GM21360 (cell line): ENCODE measurements at regions not wholly inside any gene's neighbourhood (a gene's known extent, or its start where the extent isn't known, plus 50 kb on each side); places are given as distances from the start of the nearest gene placed in this dataset.

Experiments used
- ATAC-seq: cut with Tn5 transposase; IDR thresholded peaks from one replicate; pipeline ENCODE4 v1.9.1; 2021; ENCODE audit warnings: mild to moderate bottlenecking, moderate library complexity; ENCODE audit not compliant: unreplicated experiment

DNA sequence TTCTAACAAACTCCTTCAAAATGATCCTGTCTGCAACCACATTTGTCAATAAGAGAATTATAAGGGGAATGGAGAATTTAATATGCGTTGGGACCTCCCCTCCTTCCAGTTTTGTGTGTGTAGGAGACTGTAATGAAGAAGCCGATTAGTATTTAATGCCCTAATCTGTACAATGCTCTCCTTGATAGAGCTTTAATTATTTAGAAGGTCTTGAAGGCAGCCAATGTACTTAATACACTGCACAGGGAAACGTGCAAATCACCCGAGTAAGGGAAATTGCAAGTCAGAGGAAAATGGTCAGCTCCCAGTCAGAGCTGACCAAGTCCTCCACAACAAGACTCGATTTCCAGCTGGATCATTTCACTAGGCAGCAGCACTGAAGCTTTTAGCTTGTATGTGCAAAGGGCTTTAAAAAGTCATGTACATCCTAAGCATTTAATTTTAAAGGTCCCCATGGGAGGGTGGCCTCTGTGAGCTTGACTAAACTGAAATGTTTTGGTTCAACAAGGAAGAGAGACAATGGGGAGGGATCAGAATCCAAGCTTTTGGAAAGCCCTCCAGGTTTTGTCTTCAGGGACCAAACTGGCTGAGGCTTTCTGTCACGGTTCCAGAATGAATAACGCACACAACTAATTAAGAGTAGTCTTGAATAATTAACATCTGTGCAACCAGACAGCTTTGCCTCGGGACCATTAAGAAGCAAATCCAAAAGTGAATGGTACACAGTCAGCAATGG, 159.8 kb upstream of the MITF start:
- ATAC-seq: no peak

DNA sequence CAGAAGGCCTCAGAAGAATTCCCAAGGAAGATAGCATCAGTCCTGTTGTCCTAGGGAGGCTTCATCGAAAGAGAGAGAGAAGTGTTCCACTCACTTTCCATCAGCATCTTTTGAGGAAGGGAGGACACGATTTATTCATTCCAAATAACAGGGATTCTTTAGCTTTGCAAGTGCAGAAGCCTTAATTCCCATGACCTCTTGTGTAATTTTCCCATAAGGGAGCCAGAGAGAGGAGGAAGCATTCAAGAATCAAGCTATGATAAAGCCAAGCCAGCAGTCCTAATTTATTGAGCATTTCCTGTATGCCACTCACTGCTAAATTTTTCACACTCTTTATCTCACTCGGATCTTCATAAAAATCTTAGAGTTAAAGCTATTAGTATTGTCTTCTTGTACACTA, 169.7 kb upstream of the MITF start:
- ATAC-seq: no peak

DNA sequence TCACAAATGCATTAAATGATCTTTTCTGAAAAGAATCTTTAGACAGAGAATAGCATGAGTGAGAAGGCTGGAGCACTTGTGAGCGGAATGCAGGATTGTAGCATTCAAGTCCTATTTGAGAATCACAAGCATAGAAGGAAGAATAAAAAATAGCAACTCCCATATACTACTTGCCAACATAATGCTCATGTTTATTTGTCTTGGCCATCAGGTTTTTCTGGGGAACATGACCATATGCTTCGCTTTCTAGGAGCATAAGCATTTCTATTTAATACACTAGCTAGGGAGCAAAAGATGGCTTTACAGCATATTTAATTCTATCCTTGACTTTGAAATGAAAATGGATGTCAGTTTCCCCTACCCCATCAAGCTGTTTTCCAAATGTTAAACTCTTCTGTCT, 170.3 kb upstream of the MITF start:
- no peak for ATAC-seq

GRCh38 chr3:69568458-69568857, 170.8 kb upstream of the MITF start:
- no peak for ATAC-seq

DNA sequence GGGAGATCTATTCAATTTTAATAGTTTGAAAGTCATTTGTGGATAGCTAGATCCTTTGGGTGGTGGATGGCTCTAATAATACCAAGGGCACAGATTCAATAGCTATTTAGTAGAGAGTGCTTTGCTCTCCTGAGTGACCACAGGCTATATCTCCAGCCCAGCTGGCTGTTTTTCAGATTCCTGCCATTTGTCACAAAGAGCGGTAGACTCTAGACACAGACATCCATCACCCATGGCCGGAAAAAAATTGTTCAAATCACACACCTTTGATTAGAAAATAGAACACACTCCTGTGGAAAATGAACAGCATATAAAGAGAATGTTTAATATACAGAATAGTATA, 171.6 kb upstream of the MITF start:
- no peak for ATAC-seq

GRCh38 chr3:69567023-69567709, 172.1 kb upstream of the MITF start:
- ATAC-seq: no peak

DNA sequence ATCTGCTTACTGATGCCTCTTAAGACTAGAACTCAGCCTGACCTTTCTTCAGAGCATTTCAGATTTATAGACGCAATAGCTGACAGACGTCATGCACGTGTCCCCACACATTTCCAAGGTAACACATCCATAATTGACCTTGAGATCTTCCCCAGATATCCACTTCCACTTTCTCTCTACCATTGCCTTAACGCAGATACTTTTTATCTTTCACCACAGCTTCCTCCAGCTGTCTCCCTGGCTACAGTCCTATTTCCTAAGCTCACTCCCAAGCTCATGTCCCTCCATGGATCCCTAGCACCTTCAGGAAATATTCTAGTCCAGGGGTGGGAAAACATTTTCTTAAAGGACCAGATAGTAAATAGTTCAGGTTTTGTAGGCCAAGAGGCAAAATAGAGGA, 173.0 kb upstream of the MITF start:
- ATAC-seq: no peak

DNA sequence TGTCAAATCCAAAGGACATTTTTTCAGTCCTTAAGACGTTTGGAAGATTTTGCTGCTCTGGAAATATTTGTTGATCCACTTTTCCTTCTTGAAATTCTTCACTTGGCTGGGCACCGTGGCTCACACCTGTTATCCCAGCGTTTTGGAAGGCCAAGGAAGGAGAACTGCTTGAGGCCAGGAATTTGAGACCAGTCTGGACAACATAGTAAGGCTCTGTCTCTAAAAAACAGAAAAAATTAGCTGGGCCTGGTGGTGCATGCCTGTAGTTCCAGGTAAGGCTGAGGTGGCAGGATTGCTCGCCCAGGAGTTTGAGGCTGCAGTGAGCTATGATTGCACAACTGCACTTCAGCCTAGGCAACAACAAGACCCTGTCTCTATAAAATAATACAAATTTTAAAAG, 173.9 kb upstream of the MITF start:
- no peak for ATAC-seq

DNA sequence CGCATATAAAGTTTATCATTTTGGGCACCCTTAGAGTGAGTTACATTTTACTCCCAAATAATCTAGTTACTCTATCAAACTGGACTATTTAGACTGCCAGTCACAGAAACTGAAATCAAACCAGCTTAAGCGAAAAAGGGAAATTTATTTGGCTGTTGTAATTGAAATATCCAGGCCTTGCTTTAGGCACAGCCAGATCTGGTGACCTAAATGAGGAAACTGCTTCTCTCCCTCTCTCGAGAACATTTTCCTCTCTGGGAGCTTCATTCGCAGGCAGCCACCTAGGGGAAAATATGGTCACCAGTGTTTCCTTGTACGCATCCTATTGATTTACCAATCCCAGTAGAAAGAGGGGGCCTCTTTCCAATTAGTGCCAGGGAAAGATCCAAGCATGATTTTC, 175.3 kb upstream of the MITF start:
- no peak for ATAC-seq

DNA sequence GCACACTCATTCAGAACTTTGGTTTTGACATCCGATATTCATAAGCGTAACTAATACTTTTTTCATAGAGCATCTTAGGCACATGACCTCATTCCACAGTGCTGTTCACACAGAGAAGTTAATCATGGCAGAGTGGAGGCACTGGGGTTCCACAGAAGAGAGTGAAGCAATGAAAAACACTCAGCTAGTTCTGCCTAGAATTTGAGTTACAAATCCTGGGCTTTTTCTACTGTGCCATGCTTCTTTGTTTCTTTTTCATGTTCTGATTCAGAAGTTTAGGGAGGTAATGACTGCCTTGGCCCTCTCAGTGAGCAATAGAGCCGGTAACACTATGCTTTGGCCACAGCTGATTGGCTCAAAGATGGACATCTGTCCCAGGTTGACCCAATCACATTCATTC, 176.1 kb upstream of the MITF start:
- ATAC-seq: no peak

DNA sequence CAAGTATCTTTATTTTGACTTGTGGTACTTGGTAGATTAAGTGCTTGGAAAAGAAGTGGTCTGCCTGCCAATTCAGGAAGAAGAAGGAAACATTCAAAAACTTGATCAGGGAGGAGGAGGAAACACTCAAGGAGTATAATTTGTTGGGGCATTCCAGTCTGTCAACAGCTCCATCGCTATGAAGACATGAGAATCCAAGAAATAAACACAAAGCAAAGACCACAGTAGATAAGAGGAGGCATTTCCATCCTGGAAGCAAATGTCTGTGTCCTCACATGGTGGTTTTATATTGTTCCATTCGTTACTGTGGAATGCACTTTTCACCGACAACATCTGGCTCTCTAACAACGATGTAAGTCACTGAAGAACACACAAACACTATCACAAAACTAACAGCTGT, 176.1 kb upstream of the FRMD4B start:
- no peak for ATAC-seq

DNA sequence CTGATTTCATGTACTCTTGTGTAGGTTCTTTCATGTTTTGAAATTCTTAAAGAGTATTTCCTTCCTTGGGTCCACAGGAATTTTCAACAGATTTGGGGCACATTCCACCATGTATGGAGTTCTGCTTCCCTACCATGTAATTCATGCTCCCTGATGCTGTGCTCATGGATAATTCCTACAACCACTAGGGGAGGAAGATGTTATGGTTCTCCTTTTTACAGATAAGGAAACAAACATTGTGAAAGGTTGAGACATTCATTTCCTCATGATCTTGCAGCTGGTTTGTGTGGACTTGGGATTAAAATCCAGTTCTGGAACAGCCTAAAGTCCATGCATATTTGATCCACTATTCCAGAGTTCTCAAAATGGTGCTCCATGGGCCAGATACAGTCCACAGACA, 174.9 kb upstream of the FRMD4B start:
- no peak for ATAC-seq

DNA sequence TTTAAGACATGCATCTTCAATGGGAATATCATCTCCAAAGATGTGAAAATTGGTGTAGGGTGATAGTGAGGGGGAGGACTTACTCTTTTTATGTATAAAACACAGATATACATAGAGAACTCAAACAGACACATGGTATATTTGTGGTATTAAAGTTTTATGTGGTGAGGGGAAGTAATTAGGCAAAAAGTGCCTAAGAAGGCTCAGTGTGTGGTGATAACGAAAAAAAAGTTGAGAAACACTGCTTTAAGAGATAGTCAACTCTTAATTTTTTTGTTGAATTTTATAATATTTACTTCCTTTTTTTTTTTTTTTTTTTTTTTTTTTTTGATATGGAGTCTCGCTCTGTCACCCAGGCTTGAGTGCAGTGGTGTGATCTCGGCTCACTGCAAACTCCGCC, 174.2 kb upstream of the FRMD4B start:
- ATAC-seq: no peak

DNA sequence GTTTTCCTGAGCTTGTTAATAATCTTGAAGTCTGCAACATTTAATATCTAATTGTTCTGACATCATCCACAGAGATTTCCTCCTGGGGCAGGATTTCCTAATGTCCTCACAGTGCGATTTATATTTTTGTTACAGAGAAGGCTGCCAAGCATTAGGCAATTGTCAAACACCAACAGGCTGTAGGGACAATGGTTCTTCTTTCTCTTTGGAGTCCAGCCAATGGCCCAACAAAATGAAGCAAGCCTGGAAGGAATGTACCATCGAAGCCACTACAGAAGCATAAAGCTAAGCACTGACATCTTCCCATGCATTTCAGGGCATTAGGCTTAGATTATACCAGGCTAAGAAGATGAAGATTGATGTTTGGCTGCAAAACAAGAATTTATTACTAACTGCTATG, 173.0 kb upstream of the FRMD4B start:
- no peak for ATAC-seq

GRCh38 chr3:69554576-69554975, 168.7 kb upstream of the FRMD4B start:
- no peak for ATAC-seq

DNA sequence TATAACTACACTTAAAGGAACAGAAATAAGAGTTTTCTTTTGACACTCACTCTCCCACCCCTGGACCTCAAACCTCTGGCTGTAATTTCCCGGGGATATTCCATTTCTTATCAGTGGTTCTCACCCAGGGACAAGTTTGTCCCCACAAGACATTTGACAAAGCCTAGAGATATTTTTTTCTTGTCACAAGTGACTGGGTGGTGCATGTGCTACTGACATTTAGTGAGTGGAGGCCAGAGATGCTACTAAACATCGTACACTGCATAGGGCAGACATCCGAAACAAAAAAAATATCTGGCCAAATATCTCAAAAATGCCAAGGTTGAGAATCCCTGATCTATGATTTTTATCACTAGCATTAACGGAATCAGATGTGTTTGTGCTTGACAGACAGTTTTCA, 168.0 kb upstream of the FRMD4B start:
- no peak for ATAC-seq

DNA sequence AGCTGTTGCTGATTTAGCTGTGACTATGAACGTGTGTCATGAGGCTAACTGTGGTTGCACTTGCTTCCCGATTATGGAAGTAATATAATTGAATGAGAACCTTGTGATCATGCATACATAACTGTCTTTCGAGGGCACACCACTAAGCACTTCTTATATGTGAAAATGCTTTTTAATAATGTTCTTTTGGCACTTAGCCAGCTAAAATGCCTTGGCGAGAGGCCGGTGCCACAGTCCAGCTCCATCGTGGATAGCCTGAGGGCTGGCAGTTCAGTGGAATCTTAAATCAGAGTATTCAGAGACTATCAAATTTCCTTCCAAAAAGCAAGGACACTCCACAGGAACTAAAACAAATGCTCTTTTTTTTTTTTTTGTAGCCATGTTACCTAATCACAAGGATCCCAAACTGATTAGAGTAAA, 161.6 kb upstream of the FRMD4B start:
- ATAC-seq: no peak

DNA sequence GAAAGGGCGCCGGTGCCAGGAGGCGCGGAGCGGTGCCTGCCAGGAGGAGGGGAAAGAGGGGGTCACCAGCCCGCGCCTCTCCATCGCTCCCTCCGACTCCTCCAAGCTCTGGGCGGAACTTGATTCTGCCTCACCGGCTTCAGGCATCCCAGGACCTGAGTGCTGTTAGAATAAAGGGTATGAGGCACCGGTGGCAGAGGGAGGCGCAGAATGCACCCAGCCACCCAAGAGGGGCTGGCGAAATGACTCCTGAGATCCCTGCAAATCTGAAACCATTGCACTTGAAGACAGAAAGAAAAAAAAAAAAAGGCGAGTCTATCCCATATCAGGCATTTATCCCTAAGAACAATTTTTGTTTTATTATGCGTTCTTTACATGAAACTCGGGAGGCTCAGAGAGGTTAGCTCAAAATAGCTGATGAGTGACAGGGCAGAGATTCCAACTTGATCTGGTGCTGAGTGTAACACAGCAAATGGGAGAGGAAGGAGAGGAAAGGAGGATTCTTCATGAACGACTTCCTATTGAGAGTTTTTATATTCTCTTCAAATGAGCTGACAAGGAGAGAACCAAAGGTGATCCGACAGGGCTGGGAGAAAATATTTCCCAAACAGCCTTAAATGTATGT, 157.0 kb upstream of the FRMD4B start:
- no peak for ATAC-seq

GRCh38 chr3:69542089-69542804, 156.4 kb upstream of the FRMD4B start:
- no peak for ATAC-seq

DNA sequence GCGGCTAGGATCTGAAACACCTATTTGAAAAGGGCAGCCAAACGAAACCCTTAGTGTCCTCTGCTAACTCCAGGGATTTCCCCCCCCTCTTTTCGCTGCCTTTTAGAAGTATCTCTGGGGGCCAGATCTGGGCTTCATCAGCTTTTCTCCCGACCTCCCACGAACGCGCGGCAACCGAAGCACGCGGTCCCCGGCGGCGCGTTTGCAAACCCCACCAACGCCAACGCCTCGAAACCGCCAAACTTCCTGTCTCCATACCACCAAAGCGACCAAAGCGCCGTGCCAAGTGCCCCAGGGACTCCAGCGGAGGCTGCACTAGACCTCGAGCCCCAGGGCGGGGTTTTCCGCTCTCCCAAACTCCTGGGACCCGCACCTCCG, 155.8 kb upstream of the FRMD4B start:
- ATAC-seq: no peak

GRCh38 chr3:69540706-69541581, 155.1 kb upstream of the FRMD4B start:
- ATAC-seq: no peak
